Right lobe of liver (tissue), 6 donors: ENCODE measurements at regions not wholly inside any gene's neighbourhood (a gene's known extent, or its start where the extent isn't known, plus 50 kb on each side); places are given as distances from the start of the nearest gene placed in this dataset.

Source experiments
- ATAC-seq, 4 donors: fragments of 200-7000 bp; cut with Tn5 transposase; one replicate each; pipeline ENCODE4 v1.9.1; 2020; ENCODE audit warnings: mild to moderate bottlenecking in 4 of 4, moderate library complexity in 4 of 4
- DNase-seq, 3 donors: peaks; one replicate each; pipeline ENCODE4 v3.0.0-alpha.2; 2020
- H3K27ac ChIP-seq, 3 donors: fragments of 200-600 bp; one replicate each; pipeline ENCODE4 v1.8.0; 2022
- H3K27me3 ChIP-seq, 2 donors: fragments of 200-600 bp; one replicate each; pipeline ENCODE4 v1.8.0; 2022
- H3K36me3 ChIP-seq, 4 donors: fragments of 200-600 bp; sonication (generic) in 1 of 4; one replicate each; pipeline versions ENCODE4 v1.5.1 to v1.8.0; 2017 to 2022; ENCODE audit warnings: control low read depth in 1 of 4
- H3K4me1 ChIP-seq, 4 donors: fragments of 200-600 bp; sonication (generic) in 1 of 4; one replicate each; pipeline versions ENCODE4 v1.5.1 to v1.8.0; 2017 to 2022; ENCODE audit warnings: control low read depth in 1 of 4
- H3K4me3 ChIP-seq, 3 donors: fragments of 200-600 bp; one replicate each; pipeline ENCODE4 v1.8.0; 2022
- H3K9me3 ChIP-seq, 4 donors: fragments of 200-600 bp; sonication (generic) in 1 of 4; one replicate each; pipeline versions ENCODE4 v1.5.1 to v1.8.0; 2017 to 2022; ENCODE audit warnings: control low read depth in 1 of 4
- POLR2A ChIP-seq: fragments of 450-650 bp; IDR thresholded peaks from one replicate; pipeline ENCODE4 v1.6.1; 2017; ENCODE audit warnings: antibody characterized with exemption, mild to moderate bottlenecking
- WGBS: methylation state at CpG from one replicate; pipeline ENCODE4 v1.1.6; 2018; ENCODE audit warnings: low coverage, low lambda C conversion rate; ENCODE audit not compliant: insufficient coverage; ENCODE audit errors: missing lambda C conversion rate; 5-methylcytosine and 5-hydroxymethylcytosine counted together
- intact Hi-C, 2 donors: fragments of 100-400 bp; cut with DNase I; formaldehyde crosslinking; loops; one replicate each; pipeline versions ENCODE4 v1.11.2 to v1.14.1; 2022
- TF ChIP-seq, protein P1 (sequence below), 4 donors: fragments of 200-600 bp in 3 of 4; fragments of 450-650 bp in 1 of 4; IDR thresholded peaks; one replicate each; pipeline versions ENCODE4 v1.5.1 to v1.8.0; 2016 to 2022; ENCODE audit warnings: antibody characterized with exemption in 4 of 4, mild to moderate bottlenecking in 2 of 4
- donor health status: DM: no; HTN: yes; CAD: no.
- donor health status: DM: no; HTN: no; CAD: no.
- donor health status: DM: no; HTN: no; CAD: no.
- donor health status: DM: no; HTN: yes; CAD: no.
- donor health status: DM: no; HTN: yes; CAD: no.

DNA sequence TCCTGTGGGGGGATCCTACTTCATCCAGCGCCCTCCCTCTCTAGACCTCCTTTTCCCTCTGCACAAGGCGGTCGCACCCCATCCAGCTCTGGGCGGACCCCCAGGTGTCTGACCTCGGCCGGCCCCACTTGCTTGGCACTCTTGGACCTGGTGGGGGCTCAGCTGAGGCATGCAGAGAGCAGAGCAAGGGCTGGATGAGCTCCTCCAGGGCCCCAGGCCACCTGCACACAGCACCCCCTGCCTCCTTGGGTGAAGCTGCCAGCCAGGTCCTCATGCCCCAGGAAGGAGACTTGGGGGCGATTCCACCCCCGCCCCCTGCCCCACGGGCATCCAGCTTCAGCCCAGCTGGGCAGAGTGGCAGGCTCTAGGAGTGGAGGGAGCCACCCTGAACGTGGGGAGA lies 159.4 kb upstream of the GSE1 start:
- no peaks in the 10 kb centered on the region for H3K36me3 ChIP-seq
- no peaks in the 10 kb centered on the region for H3K9me3 ChIP-seq
- no peak for DNase-seq
- no peak overlapping the region for H3K4me3 ChIP-seq
- H3K4me1 ChIP-seq = peaks cover 0 to 11% (median 2%) of the 10 kb centered on the region in 4 donors
- no peak for ATAC-seq
- H3K27me3 ChIP-seq = no peaks in the 10 kb centered on the region
- TF ChIP-seq, protein P1, sequence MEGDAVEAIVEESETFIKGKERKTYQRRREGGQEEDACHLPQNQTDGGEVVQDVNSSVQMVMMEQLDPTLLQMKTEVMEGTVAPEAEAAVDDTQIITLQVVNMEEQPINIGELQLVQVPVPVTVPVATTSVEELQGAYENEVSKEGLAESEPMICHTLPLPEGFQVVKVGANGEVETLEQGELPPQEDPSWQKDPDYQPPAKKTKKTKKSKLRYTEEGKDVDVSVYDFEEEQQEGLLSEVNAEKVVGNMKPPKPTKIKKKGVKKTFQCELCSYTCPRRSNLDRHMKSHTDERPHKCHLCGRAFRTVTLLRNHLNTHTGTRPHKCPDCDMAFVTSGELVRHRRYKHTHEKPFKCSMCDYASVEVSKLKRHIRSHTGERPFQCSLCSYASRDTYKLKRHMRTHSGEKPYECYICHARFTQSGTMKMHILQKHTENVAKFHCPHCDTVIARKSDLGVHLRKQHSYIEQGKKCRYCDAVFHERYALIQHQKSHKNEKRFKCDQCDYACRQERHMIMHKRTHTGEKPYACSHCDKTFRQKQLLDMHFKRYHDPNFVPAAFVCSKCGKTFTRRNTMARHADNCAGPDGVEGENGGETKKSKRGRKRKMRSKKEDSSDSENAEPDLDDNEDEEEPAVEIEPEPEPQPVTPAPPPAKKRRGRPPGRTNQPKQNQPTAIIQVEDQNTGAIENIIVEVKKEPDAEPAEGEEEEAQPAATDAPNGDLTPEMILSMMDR (IDR thresholded peaks at IDR 0.05) = no peak
- no peak for TF ChIP-seq POLR2A
- intact Hi-C loops = no loop called here
- H3K27ac ChIP-seq = no peak overlapping the region
- WGBS = 75% methylated on average over 2 of the region's 10 CpGs

DNA sequence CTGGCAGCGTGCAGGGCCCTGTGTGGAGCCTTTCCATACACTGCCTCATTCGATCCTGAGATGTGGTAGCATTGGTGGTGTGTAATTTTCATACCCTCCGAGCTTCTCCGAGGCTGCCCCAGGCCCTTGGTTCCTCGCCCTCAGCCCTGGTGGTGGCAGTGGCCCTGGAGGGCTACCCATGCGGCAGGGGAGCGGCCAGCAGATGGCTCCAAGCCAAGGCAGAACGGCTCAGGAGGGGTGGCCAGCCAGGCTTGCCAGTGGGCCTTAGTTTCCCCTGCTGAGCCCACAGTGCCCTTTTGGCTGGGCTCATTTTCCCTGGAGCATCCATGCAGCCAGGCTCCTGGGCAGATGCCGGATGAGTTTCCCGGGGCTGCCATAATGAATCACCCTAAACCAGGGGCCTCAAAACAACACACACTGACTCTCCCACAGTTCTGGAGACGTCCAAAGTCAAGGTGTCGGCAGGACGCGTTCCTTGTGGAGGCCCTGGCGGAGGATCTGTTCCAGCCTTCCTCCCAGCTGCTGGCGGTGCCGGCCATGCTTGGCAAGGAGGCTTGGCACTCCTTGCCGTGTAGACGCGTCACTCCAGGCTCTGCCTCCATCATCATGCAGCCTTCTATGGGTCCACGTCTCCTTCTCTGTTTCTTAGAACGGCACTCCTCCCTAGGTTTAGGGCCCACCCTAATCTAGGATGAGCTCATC lies 158.8 kb upstream of the GSE1 start:
- intact Hi-C loops = no loop called here
- no peak for ATAC-seq
- H3K36me3 ChIP-seq = no peaks in the 10 kb centered on the region
- no peak overlapping the region for H3K4me3 ChIP-seq
- H3K27me3 ChIP-seq = no peaks in the 10 kb centered on the region
- H3K9me3 ChIP-seq = no peaks in the 10 kb centered on the region
- WGBS = 96% methylated on average over 6 of the region's 22 CpGs
- DNase-seq = no peak
- TF ChIP-seq, protein P1 (IDR thresholded peaks at IDR 0.05) = no peak
- no peak for TF ChIP-seq POLR2A
- no peak overlapping the region for H3K27ac ChIP-seq
- peaks cover 0 to 5% (median 0%) of the 10 kb centered on the region in 4 donors for H3K4me1 ChIP-seq

DNA sequence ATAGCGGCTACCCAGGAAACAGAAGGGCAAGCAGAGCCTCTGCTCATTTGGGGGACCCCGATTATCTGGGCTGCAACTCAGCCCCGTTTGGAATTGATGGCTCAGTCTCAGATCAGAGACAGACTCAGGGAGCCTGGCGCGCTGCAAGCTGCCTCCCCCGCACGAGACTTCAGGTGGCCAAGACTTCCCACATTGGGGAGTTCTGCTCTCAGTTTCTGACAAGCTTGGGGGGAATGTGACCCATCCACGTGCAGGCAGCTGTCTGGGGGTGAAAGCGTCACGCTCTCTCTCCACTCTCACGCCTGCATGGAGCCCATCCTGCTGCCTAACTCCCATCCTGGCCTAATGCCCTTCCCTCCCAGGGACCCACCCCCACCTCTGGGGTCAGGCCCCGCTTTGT lies 157.6 kb upstream of the GSE1 start:
- no peak overlapping the region for H3K4me3 ChIP-seq
- 100% methylated on average over 3 of the region's 12 CpGs for WGBS
- no peaks in the 10 kb centered on the region for H3K4me1 ChIP-seq
- DNase-seq = no peak
- H3K9me3 ChIP-seq = no peaks in the 10 kb centered on the region
- no peak for ATAC-seq
- intact Hi-C loops = no loop called here
- H3K27me3 ChIP-seq = no peaks in the 10 kb centered on the region
- H3K36me3 ChIP-seq = no peaks in the 10 kb centered on the region
- H3K27ac ChIP-seq = no peak overlapping the region
- TF ChIP-seq, protein P1 (IDR thresholded peaks at IDR 0.05) = no peak
- no peak for TF ChIP-seq POLR2A

DNA sequence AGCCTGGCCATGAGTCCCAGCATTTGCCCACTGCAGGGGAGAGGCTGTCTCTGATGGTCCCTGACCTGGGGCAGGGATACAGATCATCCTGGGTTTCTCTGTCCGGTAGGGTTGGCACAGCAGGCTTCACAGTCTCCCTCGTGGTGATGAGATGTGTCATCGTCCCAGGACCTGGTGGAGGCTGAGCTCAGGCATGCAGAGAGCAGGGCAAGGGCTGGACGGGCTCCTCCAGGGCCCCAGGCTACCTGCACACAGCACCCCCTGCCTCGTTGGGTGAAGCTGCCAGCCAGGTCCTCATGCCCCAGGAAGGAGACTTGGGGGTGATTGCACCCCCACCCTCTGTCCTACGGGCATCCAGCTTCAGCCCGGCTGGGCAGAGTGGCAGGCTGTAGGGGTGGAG lies 155.8 kb upstream of the GSE1 start:
- no peak overlapping the region for H3K27ac ChIP-seq
- no peaks in the 10 kb centered on the region for H3K36me3 ChIP-seq
- TF ChIP-seq, protein P1 (IDR thresholded peaks at IDR 0.05) = no peak
- no peak for TF ChIP-seq POLR2A
- no peaks in the 10 kb centered on the region for H3K27me3 ChIP-seq
- peaks cover 0 to 10% (median 2%) of the 10 kb centered on the region in 4 donors for H3K4me1 ChIP-seq
- intact Hi-C loops = no loop called here
- WGBS = 50% methylated on average over 2 of the region's 7 CpGs
- H3K4me3 ChIP-seq = no peak overlapping the region
- DNase-seq = no peak
- no peaks in the 10 kb centered on the region for H3K9me3 ChIP-seq
- ATAC-seq = no peak

DNA sequence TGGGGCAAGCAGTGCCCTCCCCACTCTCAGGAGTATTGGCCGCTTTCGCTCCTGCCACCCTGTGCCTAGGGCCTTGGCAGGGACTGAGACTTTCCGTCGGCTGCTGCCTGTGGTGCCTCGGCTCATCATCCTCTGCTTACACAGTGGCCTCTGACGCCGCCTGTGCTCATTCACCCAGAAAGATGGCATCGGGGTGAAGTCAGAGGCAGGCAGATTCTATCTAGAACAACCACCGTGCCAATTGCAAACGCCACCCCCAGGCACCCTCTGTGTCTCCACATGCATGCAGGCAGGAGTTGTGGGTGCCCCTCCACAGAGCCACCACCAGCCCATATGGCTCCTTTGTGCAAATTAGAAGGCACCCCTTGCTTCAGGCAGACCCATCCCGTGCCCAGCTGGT lies 154.2 kb upstream of the GSE1 start:
- no peak overlapping the region for H3K4me3 ChIP-seq
- H3K27ac ChIP-seq = no peak overlapping the region
- intact Hi-C loops = no loop called here
- ATAC-seq = no peak
- DNase-seq = no peak
- 93% methylated on average over 3 of the region's 11 CpGs for WGBS
- no peak for TF ChIP-seq POLR2A
- TF ChIP-seq, protein P1 (IDR thresholded peaks at IDR 0.05) = no peak
- H3K9me3 ChIP-seq = no peaks in the 10 kb centered on the region
- no peaks in the 10 kb centered on the region for H3K27me3 ChIP-seq
- H3K4me1 ChIP-seq = peaks cover 0 to 10% (median 2%) of the 10 kb centered on the region in 4 donors
- H3K36me3 ChIP-seq = no peaks in the 10 kb centered on the region
